ENCODE measurements at regions not wholly inside any gene's neighbourhood (a gene's known extent, or its start where the extent isn't known, plus 50 kb on each side); places are given as distances from the start of the nearest gene placed in this dataset.

DNA sequence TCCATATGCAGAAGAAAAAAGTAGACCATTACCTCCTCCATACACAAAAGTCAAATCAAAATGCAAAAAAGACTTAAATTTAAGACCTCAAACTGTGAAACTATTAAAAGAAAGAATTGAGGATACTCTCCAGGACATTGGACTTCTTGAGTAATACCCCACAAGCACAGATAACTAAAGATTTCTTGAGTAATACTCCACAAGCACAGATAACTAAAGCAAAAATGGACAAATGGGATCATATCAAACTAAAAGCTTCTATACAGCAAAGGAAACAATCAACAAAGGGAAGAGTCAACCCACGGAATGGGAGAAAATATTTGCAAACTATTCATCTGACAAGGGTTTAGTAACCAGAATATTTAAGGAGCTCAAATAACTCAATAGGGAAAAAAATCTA is 427.9 kb downstream of the CCDC91 start:
- Mint-ChIP-seq H3K9me3 (no peaks in the 10 kb centered on the region), H3K4me3 (no peak overlapping the region), H3K27ac (no peak overlapping the region), H3K36me3 (ENCODE audit: low read depth) (no peaks in the 10 kb centered on the region), H3K4me1 (ENCODE audit: low read depth) (no peaks in the 10 kb centered on the region), H3K27me3 (peaks cover 7% of the 10 kb centered on the region)
- CTCF ChIA-PET = interaction anchor here (0.7 kb wide), 1 partner anchor 131 kb away, joined by 3 read pairs; no protein-coding TSS in a partner anchor
- DNase-seq = no peak
- ATAC-seq = no peak
- TF ChIP-seq, protein P1, sequence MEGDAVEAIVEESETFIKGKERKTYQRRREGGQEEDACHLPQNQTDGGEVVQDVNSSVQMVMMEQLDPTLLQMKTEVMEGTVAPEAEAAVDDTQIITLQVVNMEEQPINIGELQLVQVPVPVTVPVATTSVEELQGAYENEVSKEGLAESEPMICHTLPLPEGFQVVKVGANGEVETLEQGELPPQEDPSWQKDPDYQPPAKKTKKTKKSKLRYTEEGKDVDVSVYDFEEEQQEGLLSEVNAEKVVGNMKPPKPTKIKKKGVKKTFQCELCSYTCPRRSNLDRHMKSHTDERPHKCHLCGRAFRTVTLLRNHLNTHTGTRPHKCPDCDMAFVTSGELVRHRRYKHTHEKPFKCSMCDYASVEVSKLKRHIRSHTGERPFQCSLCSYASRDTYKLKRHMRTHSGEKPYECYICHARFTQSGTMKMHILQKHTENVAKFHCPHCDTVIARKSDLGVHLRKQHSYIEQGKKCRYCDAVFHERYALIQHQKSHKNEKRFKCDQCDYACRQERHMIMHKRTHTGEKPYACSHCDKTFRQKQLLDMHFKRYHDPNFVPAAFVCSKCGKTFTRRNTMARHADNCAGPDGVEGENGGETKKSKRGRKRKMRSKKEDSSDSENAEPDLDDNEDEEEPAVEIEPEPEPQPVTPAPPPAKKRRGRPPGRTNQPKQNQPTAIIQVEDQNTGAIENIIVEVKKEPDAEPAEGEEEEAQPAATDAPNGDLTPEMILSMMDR (IDR thresholded peaks at IDR 0.05) = no peak
- POLR2A ChIA-PET = no interaction called here
- intact Hi-C loops (cut with micrococcal nuclease) = no loop called here

DNA sequence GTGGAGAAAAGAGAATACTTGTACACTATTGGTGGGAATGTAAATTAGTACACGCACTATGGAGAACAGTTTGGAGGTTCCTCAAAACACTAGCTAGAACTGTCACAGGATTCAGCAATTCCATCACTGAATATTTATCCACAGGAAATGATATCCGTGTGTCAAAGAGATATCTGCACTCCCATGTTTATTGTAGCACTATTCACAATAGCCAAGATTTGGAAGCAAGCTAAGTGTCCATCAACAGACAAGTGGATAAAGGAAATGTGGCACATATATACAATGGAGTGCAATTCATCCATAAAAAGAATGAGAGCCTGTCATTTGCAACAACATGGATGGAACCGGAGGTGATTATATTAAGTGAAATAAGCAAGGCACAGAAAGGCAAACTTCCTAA is 428.5 kb downstream of the CCDC91 start:
- no peak for DNase-seq
- TF ChIP-seq, protein P1 (IDR thresholded peaks at IDR 0.05) = no peak
- H3K36me3 Mint-ChIP-seq (ENCODE audit: low read depth) = no peaks in the 10 kb centered on the region
- H3K4me1 Mint-ChIP-seq (ENCODE audit: low read depth) = no peaks in the 10 kb centered on the region
- no peak overlapping the region for H3K4me3 Mint-ChIP-seq
- H3K27me3 Mint-ChIP-seq = peaks cover 6% of the 10 kb centered on the region
- no peaks in the 10 kb centered on the region for H3K9me3 Mint-ChIP-seq
- no peak for ATAC-seq
- CTCF ChIA-PET = no interaction called here
- intact Hi-C loops (cut with micrococcal nuclease) = no loop called here
- no peak overlapping the region for H3K27ac Mint-ChIP-seq
- POLR2A ChIA-PET = no interaction called here

DNA sequence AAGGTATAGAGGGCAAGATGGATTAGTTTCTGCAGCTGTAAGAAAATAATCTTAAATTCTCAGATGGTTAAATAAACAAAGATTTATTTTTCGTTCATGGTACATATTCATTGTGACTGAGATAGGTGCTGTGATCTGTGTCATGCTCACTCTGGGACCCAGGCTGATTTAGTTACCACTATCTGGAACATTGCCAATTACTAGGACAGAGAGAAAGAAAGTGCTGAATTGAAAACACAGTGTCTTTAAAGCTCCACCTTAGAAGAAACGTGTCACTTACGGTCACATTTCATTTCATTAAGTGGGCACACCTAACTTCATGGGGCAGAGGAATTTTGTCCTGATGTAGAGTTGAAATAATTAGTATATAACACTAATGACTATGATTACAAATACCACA is 430.0 kb downstream of the CCDC91 start:
- Mint-ChIP-seq H3K36me3 (ENCODE audit: low read depth) (no peaks in the 10 kb centered on the region), H3K4me1 (ENCODE audit: low read depth) (no peaks in the 10 kb centered on the region), H3K27me3 (peaks cover 6% of the 10 kb centered on the region), H3K27ac (no peak overlapping the region), H3K9me3 (no peaks in the 10 kb centered on the region), H3K4me3 (no peak overlapping the region)
- CTCF ChIA-PET = no interaction called here
- ATAC-seq (no peak), DNase-seq (no peak)
- TF ChIP-seq, protein P1 (IDR thresholded peaks at IDR 0.05) = no peak
- intact Hi-C loops (cut with micrococcal nuclease) = no loop called here
- POLR2A ChIA-PET = no interaction called here

DNA sequence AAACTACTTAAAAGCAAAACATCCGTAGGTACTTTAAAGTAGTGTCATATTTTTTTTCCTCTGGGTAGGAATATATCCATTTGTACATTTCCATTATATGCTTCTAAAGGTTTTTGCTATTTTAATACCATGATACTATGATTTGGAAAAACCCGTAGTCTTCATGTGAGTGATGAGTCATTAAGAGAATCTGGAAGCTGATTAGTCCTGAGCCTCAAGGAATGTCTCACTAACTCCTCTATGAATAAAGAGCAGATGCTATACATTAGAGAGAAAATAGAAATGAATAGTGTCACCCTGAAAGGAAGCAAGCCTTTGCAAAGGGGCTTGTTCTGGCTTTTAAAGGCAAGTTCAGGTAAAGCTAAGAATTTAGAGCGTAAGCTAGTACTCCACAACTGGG is 432.1 kb downstream of the CCDC91 start:
- H3K4me3 Mint-ChIP-seq = no peak overlapping the region
- H3K27ac Mint-ChIP-seq = no peak overlapping the region
- no peaks in the 10 kb centered on the region for H3K9me3 Mint-ChIP-seq
- ChIA-PET CTCF (no interaction called here), POLR2A (no interaction called here)
- intact Hi-C loops (cut with micrococcal nuclease) = no loop called here
- ATAC-seq = no peak
- H3K36me3 Mint-ChIP-seq (ENCODE audit: low read depth) = no peaks in the 10 kb centered on the region
- H3K27me3 Mint-ChIP-seq = peaks cover 2% of the 10 kb centered on the region
- H3K4me1 Mint-ChIP-seq (ENCODE audit: low read depth) = no peaks in the 10 kb centered on the region
- TF ChIP-seq, protein P1 (IDR thresholded peaks at IDR 0.05) = no peak
- no peak for DNase-seq

DNA sequence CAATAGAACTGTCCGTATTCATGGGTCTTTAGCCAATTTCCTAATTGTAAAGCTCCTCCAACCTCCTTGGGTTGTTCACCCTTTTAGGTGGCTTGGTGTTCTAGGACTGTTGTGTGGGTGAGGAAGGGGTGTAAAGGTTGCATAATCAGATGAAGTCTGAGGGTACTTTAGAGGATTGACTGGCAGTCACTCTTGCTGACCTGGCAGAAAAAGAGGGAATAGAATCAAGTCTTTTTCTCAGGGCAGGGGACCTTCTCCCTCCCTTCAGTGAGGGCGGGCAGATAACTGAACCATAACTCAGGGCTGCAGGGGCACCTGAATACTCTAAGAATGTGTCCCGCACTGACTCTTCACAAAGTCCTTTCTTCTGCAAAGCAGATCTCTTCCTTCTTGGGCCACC is 436.2 kb downstream of the CCDC91 start:
- DNase-seq (no peak), ATAC-seq (no peak)
- ChIA-PET POLR2A (no interaction called here), CTCF (no interaction called here)
- H3K36me3 Mint-ChIP-seq (ENCODE audit: low read depth) = no peaks in the 10 kb centered on the region
- no peak overlapping the region for H3K4me3 Mint-ChIP-seq
- intact Hi-C loops (cut with micrococcal nuclease) = no loop called here
- H3K27ac Mint-ChIP-seq = no peak overlapping the region
- no peaks in the 10 kb centered on the region for H3K9me3 Mint-ChIP-seq
- TF ChIP-seq, protein P1 (IDR thresholded peaks at IDR 0.05) = no peak
- no peaks in the 10 kb centered on the region for H3K4me1 Mint-ChIP-seq (ENCODE audit: low read depth)
- peaks cover 3% of the 10 kb centered on the region for H3K27me3 Mint-ChIP-seq

Data from activated CD8-positive, alpha-beta T cell treated with anti-CD3 and anti-CD28 coated beads for 36 hours (primary cell).